Pancreas (tissue), 10 donors: ENCODE measurements at regions not wholly inside any gene's neighbourhood (a gene's known extent, or its start where the extent isn't known, plus 50 kb on each side); places are given as distances from the start of the nearest gene placed in this dataset.

Experiments used
- ATAC-seq, 4 donors: fragments of 200-7000 bp; cut with Tn5 transposase; one replicate each; pipeline versions ENCODE4 v1.8.0 to v1.9.1; 2020; ENCODE audit warnings: mild to moderate bottlenecking in 4 of 4, moderate library complexity in 4 of 4
- DNase-seq, 6 donors: peaks; one replicate each; pipeline ENCODE4 v3.0.0-alpha.2; 2020
- FAIRE-seq: peaks from 2 replicates; lab custom pipeline; 2012; peaks lifted over from hg19 to GRCh38; lab: Jason Lieb, UNC
- H3K27ac ChIP-seq, 4 donors: fragments of 200-600 bp; sonication (generic); 1 replicate in 3 of 4; 2 replicates in 1 of 4; pipeline versions ENCODE4 v1.5.0 to v1.8.0; 2020
- H3K27me3 ChIP-seq, 4 donors: fragments of 200-600 bp; one replicate each; pipeline ENCODE4 v1.8.0; 2021
- H3K36me3 ChIP-seq, 3 donors: fragments of 200-600 bp; sonication (generic) in 1 of 3; one replicate each; pipeline versions ENCODE4 v1.5.0 to v1.8.0; 2020 to 2021
- H3K4me1 ChIP-seq, 3 donors: fragments of 200-600 bp; one replicate each; pipeline ENCODE4 v1.8.0; 2021
- H3K4me3 ChIP-seq, 4 donors: fragments of 200-600 bp; sonication (generic) in 2 of 4; one replicate each; pipeline versions ENCODE4 v1.5.0 to v1.8.0; 2020 to 2021
- H3K9me3 ChIP-seq, 4 donors: fragments of 200-600 bp; one replicate each; pipeline ENCODE4 v1.8.0; 2021
- CTCF ChIP-seq, 4 donors: fragments of 200-600 bp; sonication (generic) in 3 of 4; IDR thresholded peaks; one replicate each; pipeline versions ENCODE4 v1.5.0 to v1.8.0; 2021; ENCODE audit warnings: antibody characterized with exemption in 4 of 4
- WGBS, 2 donors: extraction: QIAGEN DNeasy Blood & Tissue Kit; methylation state at CpG; one replicate each; pipeline ENCODE4 v1.1.7; 2013; 5-methylcytosine and 5-hydroxymethylcytosine counted together
- intact Hi-C, 3 donors: fragments of 100-400 bp; cut with DNase I; formaldehyde crosslinking; loops; one replicate each; pipeline versions ENCODE4 v1.11.1 to v1.14.2; 2022
- donor health status: healthy with polysubstance abuse.
- donor health status: DM: no; HTN: no; CAD: no; lungs with moderate emphysema.
- donor health status: DM: no; HTN: no; CAD: no.
- donor health status: control.
- donor health status: control.
- donor health status: Bipolar disorder and iron deficiency.
- donor health status: DM: yes; HTN: yes; CAD: no.
- donor health status: DM: no; HTN: no; CAD: no.
- donor health status: DM: no; HTN: no; CAD: no.
- donor health status: DM: yes; HTN: yes; CAD: no.

- no peak for FAIRE-seq
- intact Hi-C loops: no loop called here
Observed at GRCh38 chr14:61167642-61168041, 113.5 kb downstream of the TMEM30B start.

GRCh38 chr14:61160798-61161197, 120.3 kb downstream of the TMEM30B start:
- no peak for FAIRE-seq
- Histone ChIP-seq H3K9me3 (no peaks in the 10 kb centered on the region), H3K4me1 (no peaks in the 10 kb centered on the region), H3K27ac (no peak overlapping the region), H3K27me3 (no peaks in the 10 kb centered on the region), H3K36me3 (no peaks in the 10 kb centered on the region), H3K4me3 (no peak overlapping the region)
- DNase-seq: no peak
- ATAC-seq: no peak
- intact Hi-C loops: no loop called here
- no peak for TF ChIP-seq CTCF (IDR thresholded peaks at IDR 0.05)
- 82 to 88% methylated on average over 2 of the region's 2 CpGs for WGBS, 2 donors

More at GRCh38 chr14:61167642-61168041, 113.5 kb downstream of the TMEM30B start:
- H3K4me3 ChIP-seq: no peak overlapping the region
- no peaks in the 10 kb centered on the region for H3K36me3 ChIP-seq
- no peaks in the 10 kb centered on the region for H3K27me3 ChIP-seq
- no peaks in the 10 kb centered on the region for H3K4me1 ChIP-seq
- ATAC-seq: no peak
- H3K9me3 ChIP-seq: no peaks in the 10 kb centered on the region
- H3K27ac ChIP-seq: no peak overlapping the region
- TF ChIP-seq CTCF (IDR thresholded peaks at IDR 0.05): no peak
- no peak for DNase-seq
- 93 to 97% methylated on average over 1 of the region's 1 CpG for WGBS, 2 donors

GRCh38 chr14:61154641-61155040, 126.5 kb downstream of the TMEM30B start:
- FAIRE-seq (no peak), ATAC-seq (no peak), DNase-seq (no peak)
- no peaks in the 10 kb centered on the region for H3K4me1 ChIP-seq
- H3K27ac ChIP-seq: no peak overlapping the region
- H3K36me3 ChIP-seq: no peaks in the 10 kb centered on the region
- H3K4me3 ChIP-seq: no peak overlapping the region
- TF ChIP-seq CTCF (IDR thresholded peaks at IDR 0.05): no peak
- no peaks in the 10 kb centered on the region for H3K9me3 ChIP-seq
- intact Hi-C loops: no loop called here
- H3K27me3 ChIP-seq: no peaks in the 10 kb centered on the region
- WGBS, 2 donors: 58 to 59% methylated on average over 2 of the region's 2 CpGs

GRCh38 chr14:61153914-61154545, 127.1 kb downstream of the TMEM30B start:
- Histone ChIP-seq H3K9me3 (no peaks in the 10 kb centered on the region), H3K36me3 (no peaks in the 10 kb centered on the region), H3K27me3 (no peaks in the 10 kb centered on the region), H3K4me1 (no peaks in the 10 kb centered on the region), H3K27ac (no peak overlapping the region), H3K4me3 (no peak overlapping the region)
- no peak for ATAC-seq
- whole genome bisulfite sequencing, 2 donors: 68% methylated on average over 8 of the region's 8 CpGs
- intact Hi-C loops: no loop called here
- FAIRE-seq: no peak
- DNase-seq: no peak
- TF ChIP-seq CTCF (IDR thresholded peaks at IDR 0.05): no peak

- ATAC-seq (no peak), DNase-seq (no peak), FAIRE-seq (no peak)
- no peak for TF ChIP-seq CTCF (IDR thresholded peaks at IDR 0.05)
- H3K27ac ChIP-seq: no peak overlapping the region
- intact Hi-C loops: no loop called here
- no peaks in the 10 kb centered on the region for H3K4me1 ChIP-seq
- H3K36me3 ChIP-seq: no peaks in the 10 kb centered on the region
- no peaks in the 10 kb centered on the region for H3K9me3 ChIP-seq
- H3K27me3 ChIP-seq: no peaks in the 10 kb centered on the region
- H3K4me3 ChIP-seq: no peak overlapping the region
- WGBS, 2 donors: 64 to 76% methylated on average over 3 of the region's 3 CpGs
Observed at GRCh38 chr14:61153431-61153830, 127.7 kb downstream of the TMEM30B start.
